GM06990 (cell line): ENCODE measurements at regions not wholly inside any gene's neighbourhood (a gene's known extent, or its start where the extent isn't known, plus 50 kb on each side); places are given as distances from the start of the nearest gene placed in this dataset.

Experiments
- DNase-seq: peaks from one replicate; pipeline ENCODE4 v3.0.0-alpha.2; 2011; ENCODE audit not compliant: insufficient read length; ENCODE audit errors: extremely low read depth
- H3K27me3 ChIP-seq: replicated peaks from 2 replicates; pipeline ENCODE4 v1.6.0; 2011; ENCODE audit warnings: low read length; ENCODE audit not compliant: control insufficient read depth, insufficient read depth
- H3K36me3 ChIP-seq: 2 replicates; pipeline ENCODE4 v1.5.1; 2011; ENCODE audit warnings: low read length; ENCODE audit not compliant: control insufficient read depth, insufficient read depth
- H3K4me3 ChIP-seq: replicated peaks from 2 replicates; pipeline ENCODE4 v1.5.1; 2011; ENCODE audit warnings: low read depth, mild to moderate bottlenecking, control low read depth, low read length
- CTCF ChIP-seq: IDR thresholded peaks from 2 replicates; pipeline ENCODE4 v1.5.1; 2011; ENCODE audit warnings: low read length, control low read depth, mild to moderate bottlenecking, inconsistent platforms; ENCODE audit not compliant: insufficient read depth, poor library complexity, severe bottlenecking

GRCh38 chr5:159406571-159406970, 76.3 kb upstream of the IL12B start:
- TF ChIP-seq CTCF = no peak
- no peak for DNase-seq
- H3K36me3 ChIP-seq = no peaks in the 10 kb centered on the region
- H3K27me3 ChIP-seq = no peaks in the 10 kb centered on the region
- H3K4me3 ChIP-seq = no peak overlapping the region

- H3K27me3 ChIP-seq = no peaks in the 10 kb centered on the region
- no peak for TF ChIP-seq CTCF
- H3K4me3 ChIP-seq = no peak overlapping the region
- H3K36me3 ChIP-seq = no peaks in the 10 kb centered on the region
- DNase-seq = peak; percentile 52
These were observed 79.5 kb upstream of the IL12B start for GRCh38 chr5:159409801-159410200.

- H3K4me3 ChIP-seq = no peak overlapping the region
- no peak for TF ChIP-seq CTCF
- no peak for DNase-seq
- no peaks in the 10 kb centered on the region for H3K36me3 ChIP-seq
- no peaks in the 10 kb centered on the region for H3K27me3 ChIP-seq
These were observed 80.2 kb upstream of the IL12B start for GRCh38 chr5:159410480-159410879.

DNA sequence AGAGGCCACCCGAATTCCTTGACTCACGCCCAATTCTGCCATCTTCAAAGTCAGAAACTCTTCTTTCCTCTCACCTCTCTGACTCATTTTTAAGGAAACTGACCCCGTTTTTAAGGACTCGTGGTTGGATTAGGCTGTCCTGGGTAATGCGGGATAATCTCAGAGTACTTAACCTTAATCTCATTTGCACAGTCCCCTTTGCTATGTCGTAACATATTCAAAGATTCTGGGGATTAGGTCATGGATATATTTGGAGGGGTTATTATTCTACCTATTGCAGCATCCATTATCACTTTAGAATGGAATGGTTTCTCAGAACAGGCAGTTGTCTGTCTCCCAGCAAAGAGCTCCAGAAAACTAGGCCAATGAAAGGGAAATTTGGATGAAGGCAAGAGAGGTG, 80.8 kb upstream of the IL12B start:
- Histone ChIP-seq H3K4me3 (no peak overlapping the region), H3K36me3 (no peaks in the 10 kb centered on the region), H3K27me3 (no peaks in the 10 kb centered on the region)
- no peak for TF ChIP-seq CTCF
- DNase-seq = no peak

GRCh38 chr5:159412284-159413046, 82.2 kb upstream of the IL12B start:
- DNase-seq = peak; percentile 69
- TF ChIP-seq CTCF = no peak
- Histone ChIP-seq H3K27me3 (no peaks in the 10 kb centered on the region), H3K4me3 (no peak overlapping the region), H3K36me3 (no peaks in the 10 kb centered on the region)

DNA sequence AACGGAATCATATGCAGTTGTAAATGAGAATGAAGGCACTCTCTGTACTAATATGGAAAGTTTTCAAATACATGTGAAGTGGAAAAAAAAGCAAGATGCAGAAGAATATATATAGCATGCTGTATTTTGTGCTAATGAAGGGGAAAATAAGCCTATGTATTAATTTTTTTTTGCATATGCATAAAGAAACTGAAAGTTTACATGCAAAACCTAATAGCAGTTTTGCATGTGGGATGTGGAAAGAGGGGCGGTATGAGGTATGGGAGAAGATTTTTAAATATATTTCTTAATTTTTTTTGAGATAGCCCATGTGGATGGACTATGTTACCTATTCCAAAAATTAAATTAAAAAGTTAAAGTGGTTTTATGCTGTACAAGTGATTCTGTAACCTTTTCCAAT, 83.7 kb upstream of the IL12B start:
- H3K4me3 ChIP-seq = no peak overlapping the region
- no peaks in the 10 kb centered on the region for H3K36me3 ChIP-seq
- no peaks in the 10 kb centered on the region for H3K27me3 ChIP-seq
- no peak for TF ChIP-seq CTCF
- peak; percentile 44 for DNase-seq
